HG02852 (cell line): ENCODE measurements at regions not wholly inside any gene's neighbourhood (a gene's known extent, or its start where the extent isn't known, plus 50 kb on each side); places are given as distances from the start of the nearest gene placed in this dataset.

Experiments
- ATAC-seq: cut with Tn5 transposase; IDR thresholded peaks from one replicate; pipeline ENCODE4 v1.9.1; 2021; ENCODE audit warnings: mild to moderate bottlenecking, moderate library complexity; ENCODE audit not compliant: unreplicated experiment

GRCh38 chr12:27179400-27180214 lies 64.5 kb upstream of the STK38L start:
- peak; percentile 91 for ATAC-seq

- no peak for ATAC-seq
These were observed 63.1 kb upstream of the STK38L start for GRCh38 chr12:27180906-27181505.

- ATAC-seq: no peak
These were observed 60.7 kb upstream of the STK38L start for GRCh38 chr12:27183342-27183741.

GRCh38 chr12:27185234-27186021 lies 58.7 kb upstream of the STK38L start:
- ATAC-seq: peak; percentile 94

GRCh38 chr12:27186022-27186839 lies 57.9 kb upstream of the STK38L start:
- no peak for ATAC-seq

GRCh38 chr12:27187697-27188096 lies 56.4 kb upstream of the STK38L start:
- no peak for ATAC-seq

- ATAC-seq: no peak
These were observed 53.3 kb upstream of the STK38L start for GRCh38 chr12:27190761-27191160.

GRCh38 chr12:27191531-27191930 lies 52.6 kb upstream of the STK38L start:
- no peak for ATAC-seq

- ATAC-seq: no peak
These were observed 51.8 kb upstream of the STK38L start for GRCh38 chr12:27192118-27192802.

GRCh38 chr12:27193106-27193505 lies 51.0 kb upstream of the STK38L start:
- no peak for ATAC-seq

- no peak for ATAC-seq
These were observed 50.1 kb upstream of the STK38L start for GRCh38 chr12:27193854-27194544.
